ENCODE measurements at regions not wholly inside any gene's neighbourhood (a gene's known extent, or its start where the extent isn't known, plus 50 kb on each side); places are given as distances from the start of the nearest gene placed in this dataset.

GRCh38 chr6:115712291-115712961 is 348.3 kb downstream of the FRK start:
- Histone ChIP-seq H2AFZ (ENCODE audit: insufficient read depth, low read length, poor library complexity) (no peak overlapping the region), H3K79me2 (ENCODE audit: control insufficient read depth, insufficient read depth, low read length, poor library complexity) (no peaks in the 10 kb centered on the region), H3K36me3 (ENCODE audit: control insufficient read depth in 1 of 2, insufficient read depth in 2 of 2, low read length in 2 of 2) (no peaks in the 10 kb centered on the region), H4K12ac (ENCODE audit: low read depth, low read length) (no peak overlapping the region), H3K4me1 (ENCODE audit: control insufficient read depth in 1 of 2, insufficient read depth in 2 of 2, low read length in 2 of 2) (no peaks in the 10 kb centered on the region), H3K4me3 (ENCODE audit: low read depth, low read length) (no peak overlapping the region), H3K23ac (ENCODE audit: low read length) (no peak overlapping the region), H4K8ac (ENCODE audit: low read depth, low read length) (no peak overlapping the region), H3K9me3 (ENCODE audit: insufficient read depth, low read depth, low read length) (no peaks in the 10 kb centered on the region), H3K4me2 (ENCODE audit: low read length) (no peak overlapping the region), H3K9ac (ENCODE audit: low read length) (no peak overlapping the region), H3K79me1 (ENCODE audit: low read length) (no peaks in the 10 kb centered on the region), H2BK120ac (ENCODE audit: insufficient read depth, low read length, poor library complexity) (no peak overlapping the region), H2AK5ac (ENCODE audit: low read length) (no peak overlapping the region), H4K91ac (ENCODE audit: low read depth, low read length) (no peak overlapping the region), H3K27me3 (ENCODE audit: insufficient read depth, low read length) (no peaks in the 10 kb centered on the region), H2BK12ac (ENCODE audit: low read length) (no peak overlapping the region), H3K27ac (ENCODE audit: low read depth, low read length) (no peak overlapping the region), H3K18ac (ENCODE audit: low read length) (no peak overlapping the region), H3K14ac (ENCODE audit: low read length) (no peak overlapping the region), H2BK5ac (ENCODE audit: low read depth, low read length, poor library complexity) (no peak overlapping the region), H3K4ac (ENCODE audit: low read depth, low read length) (no peak overlapping the region)
- no CpG with 5 or more reads among the region's 6 CpGs for WGBS (ENCODE audit: extremely low coverage, insufficient coverage, insufficient read length)
- no peak for DNase-seq

- WGBS (ENCODE audit: extremely low coverage, insufficient coverage, insufficient read length): no CpG with 5 or more reads among the region's 2 CpGs
- H3K27me3 ChIP-seq (ENCODE audit: insufficient read depth, low read length): no peaks in the 10 kb centered on the region
- no peak overlapping the region for H4K12ac ChIP-seq (ENCODE audit: low read depth, low read length)
- H3K4ac ChIP-seq (ENCODE audit: low read depth, low read length): no peak overlapping the region
- H2AFZ ChIP-seq (ENCODE audit: insufficient read depth, low read length, poor library complexity): no peak overlapping the region
- H4K91ac ChIP-seq (ENCODE audit: low read depth, low read length): no peak overlapping the region
- no peak overlapping the region for H3K14ac ChIP-seq (ENCODE audit: low read length)
- no peaks in the 10 kb centered on the region for H3K36me3 ChIP-seq (ENCODE audit: control insufficient read depth in 1 of 2, insufficient read depth in 2 of 2, low read length in 2 of 2)
- H4K8ac ChIP-seq (ENCODE audit: low read depth, low read length): no peak overlapping the region
- H3K79me2 ChIP-seq (ENCODE audit: control insufficient read depth, insufficient read depth, low read length, poor library complexity): no peaks in the 10 kb centered on the region
- no peaks in the 10 kb centered on the region for H3K4me1 ChIP-seq (ENCODE audit: control insufficient read depth in 1 of 2, insufficient read depth in 2 of 2, low read length in 2 of 2)
- DNase-seq: no peak
- no peak overlapping the region for H2AK5ac ChIP-seq (ENCODE audit: low read length)
- H2BK120ac ChIP-seq (ENCODE audit: insufficient read depth, low read length, poor library complexity): no peak overlapping the region
- H2BK12ac ChIP-seq (ENCODE audit: low read length): no peak overlapping the region
- H3K9ac ChIP-seq (ENCODE audit: low read length): no peak overlapping the region
- no peak overlapping the region for H3K4me3 ChIP-seq (ENCODE audit: low read depth, low read length)
- H3K79me1 ChIP-seq (ENCODE audit: low read length): no peaks in the 10 kb centered on the region
- H3K9me3 ChIP-seq (ENCODE audit: insufficient read depth, low read depth, low read length): no peaks in the 10 kb centered on the region
- H3K4me2 ChIP-seq (ENCODE audit: low read length): no peak overlapping the region
- no peak overlapping the region for H3K27ac ChIP-seq (ENCODE audit: low read depth, low read length)
- no peak overlapping the region for H3K23ac ChIP-seq (ENCODE audit: low read length)
- no peak overlapping the region for H3K18ac ChIP-seq (ENCODE audit: low read length)
- H2BK5ac ChIP-seq (ENCODE audit: low read depth, low read length, poor library complexity): no peak overlapping the region
Measured at GRCh38 chr6:115708850-115709249, 351.8 kb downstream of the FRK start.

- no peak overlapping the region for H2BK12ac ChIP-seq (ENCODE audit: low read length)
- no peak overlapping the region for H2AK5ac ChIP-seq (ENCODE audit: low read length)
- H3K4me3 ChIP-seq (ENCODE audit: low read depth, low read length): no peak overlapping the region
- H3K23ac ChIP-seq (ENCODE audit: low read length): peak overlapping the region; percentile 46
- H4K12ac ChIP-seq (ENCODE audit: low read depth, low read length): no peak overlapping the region
- H2AFZ ChIP-seq (ENCODE audit: insufficient read depth, low read length, poor library complexity): no peak overlapping the region
- H3K36me3 ChIP-seq (ENCODE audit: control insufficient read depth in 1 of 2, insufficient read depth in 2 of 2, low read length in 2 of 2): no peaks in the 10 kb centered on the region
- H3K27ac ChIP-seq (ENCODE audit: low read depth, low read length): no peak overlapping the region
- H3K4me2 ChIP-seq (ENCODE audit: low read length): no peak overlapping the region
- H3K79me1 ChIP-seq (ENCODE audit: low read length): no peaks in the 10 kb centered on the region
- WGBS (ENCODE audit: extremely low coverage, insufficient coverage, insufficient read length): no CpG with 5 or more reads among the region's 2 CpGs
- no peak for DNase-seq
- H3K9ac ChIP-seq (ENCODE audit: low read length): no peak overlapping the region
- no peak overlapping the region for H4K91ac ChIP-seq (ENCODE audit: low read depth, low read length)
- H3K27me3 ChIP-seq (ENCODE audit: insufficient read depth, low read length): no peaks in the 10 kb centered on the region
- H3K79me2 ChIP-seq (ENCODE audit: control insufficient read depth, insufficient read depth, low read length, poor library complexity): no peaks in the 10 kb centered on the region
- no peak overlapping the region for H3K18ac ChIP-seq (ENCODE audit: low read length)
- H4K8ac ChIP-seq (ENCODE audit: low read depth, low read length): no peak overlapping the region
- no peaks in the 10 kb centered on the region for H3K4me1 ChIP-seq (ENCODE audit: control insufficient read depth in 1 of 2, insufficient read depth in 2 of 2, low read length in 2 of 2)
- H3K9me3 ChIP-seq (ENCODE audit: insufficient read depth, low read depth, low read length): peaks cover 3% of the 10 kb centered on the region
- H2BK120ac ChIP-seq (ENCODE audit: insufficient read depth, low read length, poor library complexity): no peak overlapping the region
- no peak overlapping the region for H3K14ac ChIP-seq (ENCODE audit: low read length)
- no peak overlapping the region for H3K4ac ChIP-seq (ENCODE audit: low read depth, low read length)
- H2BK5ac ChIP-seq (ENCODE audit: low read depth, low read length, poor library complexity): no peak overlapping the region
Measured at GRCh38 chr6:115706981-115707380, 353.7 kb downstream of the FRK start.

GRCh38 chr6:115706324-115706723 is 354.4 kb downstream of the FRK start:
- H3K14ac ChIP-seq (ENCODE audit: low read length): no peak overlapping the region
- DNase-seq: no peak
- no peak overlapping the region for H3K4me2 ChIP-seq (ENCODE audit: low read length)
- no peaks in the 10 kb centered on the region for H3K79me1 ChIP-seq (ENCODE audit: low read length)
- no peak overlapping the region for H3K27ac ChIP-seq (ENCODE audit: low read depth, low read length)
- H3K79me2 ChIP-seq (ENCODE audit: control insufficient read depth, insufficient read depth, low read length, poor library complexity): no peaks in the 10 kb centered on the region
- H3K4ac ChIP-seq (ENCODE audit: low read depth, low read length): no peak overlapping the region
- no peak overlapping the region for H4K12ac ChIP-seq (ENCODE audit: low read depth, low read length)
- no peak overlapping the region for H4K8ac ChIP-seq (ENCODE audit: low read depth, low read length)
- H3K36me3 ChIP-seq (ENCODE audit: control insufficient read depth in 1 of 2, insufficient read depth in 2 of 2, low read length in 2 of 2): no peaks in the 10 kb centered on the region
- no peaks in the 10 kb centered on the region for H3K4me1 ChIP-seq (ENCODE audit: control insufficient read depth in 1 of 2, insufficient read depth in 2 of 2, low read length in 2 of 2)
- no peak overlapping the region for H2BK5ac ChIP-seq (ENCODE audit: low read depth, low read length, poor library complexity)
- no peak overlapping the region for H2BK120ac ChIP-seq (ENCODE audit: insufficient read depth, low read length, poor library complexity)
- no peak overlapping the region for H4K91ac ChIP-seq (ENCODE audit: low read depth, low read length)
- no peak overlapping the region for H3K18ac ChIP-seq (ENCODE audit: low read length)
- no peak overlapping the region for H2BK12ac ChIP-seq (ENCODE audit: low read length)
- H3K4me3 ChIP-seq (ENCODE audit: low read depth, low read length): no peak overlapping the region
- H2AK5ac ChIP-seq (ENCODE audit: low read length): no peak overlapping the region
- no peaks in the 10 kb centered on the region for H3K27me3 ChIP-seq (ENCODE audit: insufficient read depth, low read length)
- H2AFZ ChIP-seq (ENCODE audit: insufficient read depth, low read length, poor library complexity): no peak overlapping the region
- no peak overlapping the region for H3K23ac ChIP-seq (ENCODE audit: low read length)
- no peak overlapping the region for H3K9ac ChIP-seq (ENCODE audit: low read length)
- peaks cover 3% of the 10 kb centered on the region for H3K9me3 ChIP-seq (ENCODE audit: insufficient read depth, low read depth, low read length)
